Stromal cell of bone marrow (primary cell): ENCODE measurements at regions not wholly inside any gene's neighbourhood (a gene's known extent, or its start where the extent isn't known, plus 50 kb on each side); places are given as distances from the start of the nearest gene placed in this dataset.

Experiments used
- DNase-seq: peaks from one replicate; pipeline ENCODE4 v3.0.0-alpha.2; 2012; ENCODE audit warnings: low read depth

DNA sequence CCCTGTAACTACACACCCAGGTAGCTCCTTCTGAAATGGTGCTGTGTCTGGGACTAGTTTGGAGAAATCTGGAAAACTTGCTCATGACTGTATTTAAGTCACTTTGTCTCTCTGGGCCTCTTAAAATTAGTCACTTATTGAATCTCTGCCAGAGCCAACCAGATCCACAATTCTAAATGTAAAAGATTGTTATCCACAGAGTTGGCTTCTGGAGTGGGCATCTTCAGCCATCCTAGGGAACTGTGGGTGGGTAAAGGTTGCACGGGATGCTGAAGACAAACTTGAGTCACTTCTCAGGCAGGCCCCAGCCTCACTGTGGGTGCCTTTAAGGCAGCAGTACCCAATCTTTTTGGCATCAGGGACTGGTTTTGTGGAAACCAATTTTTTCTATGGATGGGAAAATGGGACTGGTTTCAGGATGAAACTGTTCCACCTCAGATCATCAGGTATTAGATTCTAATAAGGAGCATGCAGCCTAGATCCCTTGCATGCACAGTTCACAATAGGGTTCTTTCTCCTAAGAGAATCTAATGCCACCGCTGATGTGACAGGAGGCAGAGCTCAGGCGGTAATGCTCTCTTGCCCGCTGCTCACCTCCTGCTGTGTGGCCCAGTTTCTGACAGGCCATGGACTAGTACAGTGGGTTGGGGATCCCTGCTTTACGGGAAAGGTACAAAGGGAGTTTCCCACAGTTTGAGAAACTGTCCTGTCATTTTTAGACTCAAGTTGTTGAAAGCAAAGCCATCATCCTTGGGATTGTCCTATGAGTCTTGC lies 98.3 kb upstream of the SPRED2 start:
- DNase-seq: peak; percentile 35

GRCh38 chr2:65529419-65529818 lies 97.0 kb upstream of the SPRED2 start:
- DNase-seq: no peak

DNA sequence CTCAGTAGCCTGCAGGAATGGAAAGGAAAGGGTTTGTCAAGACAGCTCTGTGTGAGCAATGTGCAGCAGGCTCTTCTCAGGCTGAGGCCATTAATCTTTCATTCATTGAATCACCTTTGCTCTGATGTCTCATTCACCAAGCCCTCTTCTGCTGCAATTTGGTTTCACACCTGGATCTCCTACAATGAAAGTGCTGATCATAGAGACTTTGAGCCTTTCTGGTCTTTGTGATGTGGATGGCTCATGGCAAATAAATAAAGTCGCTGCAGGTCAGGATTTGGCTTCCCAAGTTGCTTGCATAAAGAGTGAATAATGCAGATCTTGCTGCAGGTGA lies 95.8 kb upstream of the SPRED2 start:
- DNase-seq: no peak

- DNase-seq: no peak
Measured at GRCh38 chr2:65527451-65528240, 95.2 kb upstream of the SPRED2 start.

DNA sequence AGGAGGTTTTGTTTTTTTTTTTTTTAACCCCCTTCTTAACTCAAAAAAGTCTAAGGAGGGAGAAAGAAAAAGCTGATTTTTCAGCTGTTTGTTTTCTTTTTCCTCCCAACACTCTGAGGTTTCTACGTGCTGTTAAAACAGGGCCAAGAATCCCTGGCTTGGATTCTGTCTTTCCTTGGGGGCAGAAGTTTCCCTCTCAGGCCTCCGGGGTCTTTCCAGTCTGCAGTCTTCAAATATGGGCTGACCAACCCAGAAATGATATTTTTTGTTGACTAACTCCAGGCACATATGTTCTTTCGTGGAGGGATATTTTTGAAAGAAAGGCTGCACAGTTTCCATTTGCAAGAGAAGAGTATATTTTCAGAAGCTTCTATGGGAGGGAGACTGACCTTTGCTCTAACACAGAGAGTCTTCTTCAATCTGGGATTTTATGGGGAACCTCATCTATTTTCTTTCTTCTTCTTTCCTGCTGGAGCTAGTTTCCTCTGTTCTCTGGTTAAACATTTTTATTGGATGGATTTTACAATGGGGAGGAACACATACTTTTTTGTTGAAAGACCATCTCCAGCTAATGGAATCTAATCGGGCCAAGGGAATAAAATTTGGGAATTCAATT lies 93.3 kb upstream of the SPRED2 start:
- no peak for DNase-seq

DNA sequence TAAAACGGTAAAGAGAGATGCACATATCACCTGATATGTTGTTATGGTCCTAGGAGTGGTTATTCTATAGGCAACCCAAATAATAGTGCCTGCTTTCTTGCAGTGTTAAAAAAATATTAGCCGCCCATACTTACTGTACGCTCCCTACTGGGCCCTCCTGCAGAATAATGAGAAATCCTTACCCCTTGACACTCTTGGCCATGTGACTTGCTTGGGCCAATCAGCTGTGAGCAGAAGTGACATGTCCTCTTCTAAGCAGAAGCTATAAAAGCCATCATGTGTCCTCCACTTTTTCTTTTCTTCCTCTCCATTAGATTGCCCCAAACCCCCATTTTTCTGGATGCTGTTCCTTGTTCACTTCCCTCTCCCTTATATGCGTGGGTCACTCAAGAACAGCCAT lies 90.5 kb upstream of the SPRED2 start:
- DNase-seq: no peak

GRCh38 chr2:65518751-65519150 lies 86.4 kb upstream of the SPRED2 start:
- no peak for DNase-seq

GRCh38 chr2:65514555-65515195 lies 82.3 kb upstream of the SPRED2 start:
- no peak for DNase-seq

- DNase-seq: no peak
Measured at GRCh38 chr2:65512783-65513182, 80.4 kb upstream of the SPRED2 start.

- DNase-seq: no peak
Measured at GRCh38 chr2:65511306-65511705, 78.9 kb upstream of the SPRED2 start.

DNA sequence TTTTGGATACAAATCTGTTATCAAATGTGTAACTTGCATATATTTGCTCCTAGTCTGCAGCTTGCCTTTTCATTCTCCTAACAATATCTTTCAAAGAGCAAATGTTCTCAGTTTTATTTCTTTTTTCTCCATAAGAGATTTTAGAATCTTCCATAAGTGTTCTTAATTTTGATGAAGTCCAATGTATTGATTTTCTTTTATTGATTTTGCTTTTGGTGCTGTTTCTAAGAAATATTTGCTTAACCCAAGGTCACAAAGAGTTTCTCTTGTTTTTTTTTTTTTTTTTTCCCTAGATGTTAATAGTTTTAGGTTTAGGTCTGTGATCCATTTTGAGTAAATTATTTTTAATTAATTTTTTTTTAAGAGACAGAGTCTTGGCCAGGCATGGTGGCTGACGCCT lies 75.8 kb upstream of the SPRED2 start:
- DNase-seq: no peak

DNA sequence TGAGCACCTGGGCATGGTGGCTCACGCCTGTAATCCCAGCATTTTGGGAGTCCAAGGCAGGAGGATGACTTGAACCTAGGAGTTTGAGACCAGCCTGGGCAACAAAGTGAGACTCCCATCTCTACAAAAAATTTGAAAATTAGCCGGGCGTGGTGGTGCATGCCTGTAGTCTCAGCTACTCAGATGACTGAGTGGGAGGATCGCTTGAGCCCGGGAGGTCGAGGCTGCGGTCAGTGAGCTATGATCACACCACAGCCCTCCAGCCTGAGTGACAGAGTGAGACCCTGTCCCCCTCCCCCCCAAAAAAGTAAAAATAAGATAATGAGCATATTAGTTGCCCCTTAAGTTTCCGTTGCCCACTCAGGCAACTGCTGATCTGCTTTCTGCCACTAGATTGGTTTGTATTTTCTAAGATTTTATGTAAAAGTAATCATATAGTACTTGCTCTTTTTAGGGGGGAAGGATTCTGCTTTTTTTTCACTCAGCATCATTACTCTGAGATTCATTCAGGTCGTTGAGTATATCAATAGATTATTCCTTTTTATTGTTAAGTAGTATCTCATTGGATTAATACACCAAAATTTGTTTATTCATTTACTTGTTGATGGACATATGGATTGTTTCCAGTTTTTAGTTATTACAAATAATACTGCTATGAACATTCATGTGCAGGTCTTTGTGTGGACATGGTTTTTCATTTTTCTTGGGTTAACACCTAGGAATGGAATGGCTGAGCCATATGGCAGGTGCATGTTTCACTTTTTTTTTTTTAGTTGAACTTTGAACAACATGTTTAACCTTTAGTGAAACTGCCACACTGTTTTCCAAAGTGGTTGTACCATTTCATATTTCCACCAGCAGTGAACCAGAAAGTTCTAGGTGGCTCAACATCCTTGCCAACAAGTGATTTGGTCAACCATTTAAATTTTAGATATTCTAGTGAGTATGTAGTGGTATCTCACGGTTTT lies 75.0 kb upstream of the SPRED2 start:
- no peak for DNase-seq

DNA sequence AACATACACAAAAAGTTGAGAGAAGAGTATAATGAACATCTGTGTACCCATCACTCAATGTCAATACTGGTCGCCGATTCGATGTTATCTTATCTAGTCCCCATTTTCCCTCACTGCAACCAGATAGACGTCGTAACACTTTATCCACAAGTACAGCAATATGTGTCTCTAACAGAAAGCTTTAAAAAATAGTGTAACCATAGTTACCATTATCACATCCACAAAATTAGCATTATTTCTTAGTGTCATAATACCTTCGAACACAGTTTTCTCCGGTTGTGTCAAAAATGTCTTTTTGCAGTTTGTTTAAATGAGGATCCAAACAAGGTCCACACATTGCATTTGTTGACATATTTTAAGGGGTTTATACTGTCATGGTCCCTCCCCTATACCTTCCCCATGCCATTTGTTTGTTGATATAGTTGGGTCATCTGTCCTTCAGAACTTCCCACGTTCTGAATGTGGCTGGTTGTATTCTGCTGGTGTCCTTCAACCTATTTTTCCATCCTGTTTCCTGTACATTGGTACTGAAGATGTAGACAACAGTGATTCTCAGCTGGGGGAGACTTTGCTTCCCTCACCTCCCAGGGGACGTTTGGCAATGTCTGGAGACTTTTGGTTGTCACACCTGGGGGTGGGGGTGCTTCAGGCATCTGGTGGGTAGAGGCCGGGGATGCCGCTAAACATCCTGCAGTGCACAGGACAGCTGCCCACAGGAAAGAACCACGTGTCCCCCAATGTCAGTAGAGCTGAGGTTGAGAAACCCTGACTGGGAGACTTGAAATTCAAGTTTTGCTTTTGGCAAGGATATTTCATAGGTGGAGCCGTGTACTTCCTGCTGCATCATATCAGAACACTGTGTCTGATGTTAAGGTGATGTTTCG lies 72.7 kb upstream of the SPRED2 start:
- no peak for DNase-seq

DNA sequence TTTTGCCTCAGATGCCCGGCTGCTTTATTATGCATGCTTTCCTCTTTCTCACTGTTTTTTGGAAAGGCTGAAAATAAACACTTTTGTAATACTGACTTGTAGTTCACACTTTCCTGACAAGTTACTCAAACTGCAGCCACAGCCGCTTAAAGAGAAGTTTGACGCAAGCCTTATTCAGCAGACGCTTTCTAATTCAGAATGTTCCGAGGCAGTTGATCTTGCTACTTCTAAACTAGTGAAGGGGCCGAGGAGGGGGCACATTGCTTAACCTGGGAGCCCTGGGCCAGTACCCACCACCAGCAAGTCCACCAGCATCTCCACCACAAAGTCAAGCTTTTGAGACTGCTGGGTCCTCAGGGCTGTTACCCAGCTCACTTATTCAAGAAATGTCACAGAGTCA lies 71.8 kb upstream of the SPRED2 start:
- DNase-seq: no peak

GRCh38 chr2:65503746-65504145 lies 71.3 kb upstream of the SPRED2 start:
- DNase-seq: no peak

DNA sequence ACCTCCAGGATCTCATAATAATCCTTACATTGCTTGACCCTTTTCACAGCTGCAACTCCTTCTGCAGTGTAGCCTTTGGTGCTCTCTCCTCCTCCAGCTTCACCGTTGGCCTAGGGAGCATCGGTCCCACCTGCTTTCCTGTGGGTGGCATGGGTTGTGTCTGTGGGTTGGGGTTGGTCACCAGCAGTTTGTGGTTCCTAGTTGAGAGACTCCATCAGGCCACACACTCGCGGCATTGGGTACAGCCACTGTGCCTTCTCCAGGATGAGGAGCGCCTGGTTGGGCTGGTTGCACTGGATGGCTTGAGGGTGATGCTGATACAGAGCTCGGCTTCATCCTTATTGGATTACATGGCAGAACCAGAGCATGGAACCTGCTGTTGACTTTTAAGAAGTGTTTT lies 69.4 kb upstream of the SPRED2 start:
- no peak for DNase-seq

DNA sequence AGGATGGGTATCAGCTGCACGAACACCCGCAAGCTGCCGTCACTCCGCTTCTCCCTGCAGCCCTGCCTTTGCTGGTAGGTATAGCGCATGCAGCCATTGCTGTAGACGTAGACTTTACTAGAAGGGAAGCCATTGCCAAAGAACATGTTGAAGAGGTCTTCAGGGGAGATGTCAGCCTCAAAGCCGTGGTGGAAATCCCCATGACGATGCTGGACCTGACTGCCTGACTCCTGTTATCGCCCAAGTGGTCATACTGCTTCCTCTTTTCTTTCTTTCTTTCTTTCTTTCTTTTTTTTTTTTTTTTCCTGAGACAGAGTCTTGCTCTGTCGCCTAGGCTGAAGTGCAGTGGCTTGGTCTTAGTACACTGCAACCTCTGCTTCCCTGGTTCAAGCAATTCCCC lies 68.7 kb upstream of the SPRED2 start:
- DNase-seq: no peak

GRCh38 chr2:65500310-65501040 lies 68.1 kb upstream of the SPRED2 start:
- no peak for DNase-seq

- no peak for DNase-seq
Measured at GRCh38 chr2:65499216-65499615, 66.8 kb upstream of the SPRED2 start.

DNA sequence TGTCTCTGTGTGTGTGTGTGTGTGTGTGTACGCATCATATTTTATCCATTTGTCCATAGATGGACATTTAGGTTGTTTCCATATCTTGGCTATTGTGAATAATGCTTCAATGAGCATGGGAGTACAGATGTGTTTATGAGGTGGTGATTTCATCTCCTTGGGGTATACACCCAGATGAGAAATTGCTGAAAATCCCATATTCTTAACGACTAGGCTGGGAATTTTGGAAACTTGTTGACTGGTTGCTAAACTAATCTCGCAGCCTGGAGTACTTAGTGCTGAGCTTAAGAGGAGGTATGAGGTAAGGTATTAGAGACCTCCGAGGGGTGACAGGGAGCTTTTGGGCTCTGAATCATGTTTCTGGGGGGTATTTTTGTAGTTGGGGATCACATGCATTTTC lies 66.0 kb upstream of the SPRED2 start:
- DNase-seq: no peak
